GM12874 (cell line): ENCODE measurements at regions not wholly inside any gene's neighbourhood (a gene's known extent, or its start where the extent isn't known, plus 50 kb on each side); places are given as distances from the start of the nearest gene placed in this dataset.

ENCODE experiments used
- TF ChIP-seq, protein P1 (sequence below): IDR thresholded peaks from 2 replicates; pipeline ENCODE4 v1.5.1; 2011; ENCODE audit warnings: low read depth, mild to moderate bottlenecking, control low read depth, low read length, moderate library complexity; ENCODE audit not compliant: insufficient read depth

DNA sequence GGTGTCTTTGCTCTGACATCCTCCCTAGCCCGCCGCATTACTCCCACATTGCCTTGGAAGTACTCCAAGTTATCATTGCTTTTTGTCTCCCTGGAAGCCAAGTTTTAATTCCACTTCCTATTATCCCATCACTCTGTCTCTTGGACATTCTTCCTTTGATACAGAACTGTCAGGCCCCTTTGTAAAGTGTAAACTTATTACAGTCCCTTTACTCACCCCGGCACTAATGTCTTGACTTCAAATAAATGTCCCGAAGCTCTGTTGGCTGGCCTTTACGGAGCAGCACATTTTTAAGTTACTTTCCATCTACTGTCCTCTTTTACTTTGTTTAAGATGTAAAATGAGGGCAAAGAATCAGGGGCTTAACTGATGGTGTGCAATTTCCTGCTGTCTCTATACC is 223.5 kb upstream of the IGFBP7 start:
- TF ChIP-seq, protein P1, sequence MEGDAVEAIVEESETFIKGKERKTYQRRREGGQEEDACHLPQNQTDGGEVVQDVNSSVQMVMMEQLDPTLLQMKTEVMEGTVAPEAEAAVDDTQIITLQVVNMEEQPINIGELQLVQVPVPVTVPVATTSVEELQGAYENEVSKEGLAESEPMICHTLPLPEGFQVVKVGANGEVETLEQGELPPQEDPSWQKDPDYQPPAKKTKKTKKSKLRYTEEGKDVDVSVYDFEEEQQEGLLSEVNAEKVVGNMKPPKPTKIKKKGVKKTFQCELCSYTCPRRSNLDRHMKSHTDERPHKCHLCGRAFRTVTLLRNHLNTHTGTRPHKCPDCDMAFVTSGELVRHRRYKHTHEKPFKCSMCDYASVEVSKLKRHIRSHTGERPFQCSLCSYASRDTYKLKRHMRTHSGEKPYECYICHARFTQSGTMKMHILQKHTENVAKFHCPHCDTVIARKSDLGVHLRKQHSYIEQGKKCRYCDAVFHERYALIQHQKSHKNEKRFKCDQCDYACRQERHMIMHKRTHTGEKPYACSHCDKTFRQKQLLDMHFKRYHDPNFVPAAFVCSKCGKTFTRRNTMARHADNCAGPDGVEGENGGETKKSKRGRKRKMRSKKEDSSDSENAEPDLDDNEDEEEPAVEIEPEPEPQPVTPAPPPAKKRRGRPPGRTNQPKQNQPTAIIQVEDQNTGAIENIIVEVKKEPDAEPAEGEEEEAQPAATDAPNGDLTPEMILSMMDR = no peak

DNA sequence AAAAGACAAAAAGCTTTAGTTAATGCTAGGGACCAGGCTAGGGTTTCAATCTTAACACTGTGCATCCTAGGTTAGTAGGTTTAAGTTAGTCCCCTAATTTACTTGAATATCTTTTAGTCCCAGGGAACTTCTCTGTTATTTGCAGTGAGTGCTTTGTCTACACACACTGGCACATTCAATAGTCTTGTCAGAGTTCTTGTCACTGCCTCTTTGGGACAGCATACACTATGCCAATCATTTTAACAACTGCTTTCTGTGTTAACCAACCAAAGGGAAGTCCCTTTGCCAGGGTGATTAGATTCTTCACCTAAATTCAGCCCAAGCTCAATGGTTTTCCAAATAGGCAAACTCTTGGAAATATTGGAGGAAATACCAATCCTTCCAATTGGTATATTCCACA is 221.8 kb upstream of the IGFBP7 start:
- TF ChIP-seq, protein P1 = no peak

DNA sequence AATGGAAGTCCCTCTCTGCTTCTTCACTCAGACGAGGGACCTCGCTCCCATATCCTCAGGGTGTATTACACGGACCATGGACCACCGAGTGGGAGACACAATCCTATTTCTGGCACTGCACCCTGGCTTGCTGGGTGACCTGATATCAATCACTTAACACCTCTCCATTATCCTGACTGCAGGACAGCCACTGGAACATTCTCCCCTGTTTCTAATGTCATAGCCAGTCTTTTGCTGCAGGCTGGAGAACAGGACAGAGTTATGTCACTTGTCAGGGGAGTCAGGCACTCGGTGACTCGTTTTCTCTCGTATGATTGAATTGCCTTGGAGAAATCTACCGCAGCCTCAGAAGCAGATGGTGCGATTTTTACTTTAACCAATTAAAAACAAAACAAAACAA is 219.1 kb upstream of the IGFBP7 start:
- TF ChIP-seq, protein P1 = no peak

DNA sequence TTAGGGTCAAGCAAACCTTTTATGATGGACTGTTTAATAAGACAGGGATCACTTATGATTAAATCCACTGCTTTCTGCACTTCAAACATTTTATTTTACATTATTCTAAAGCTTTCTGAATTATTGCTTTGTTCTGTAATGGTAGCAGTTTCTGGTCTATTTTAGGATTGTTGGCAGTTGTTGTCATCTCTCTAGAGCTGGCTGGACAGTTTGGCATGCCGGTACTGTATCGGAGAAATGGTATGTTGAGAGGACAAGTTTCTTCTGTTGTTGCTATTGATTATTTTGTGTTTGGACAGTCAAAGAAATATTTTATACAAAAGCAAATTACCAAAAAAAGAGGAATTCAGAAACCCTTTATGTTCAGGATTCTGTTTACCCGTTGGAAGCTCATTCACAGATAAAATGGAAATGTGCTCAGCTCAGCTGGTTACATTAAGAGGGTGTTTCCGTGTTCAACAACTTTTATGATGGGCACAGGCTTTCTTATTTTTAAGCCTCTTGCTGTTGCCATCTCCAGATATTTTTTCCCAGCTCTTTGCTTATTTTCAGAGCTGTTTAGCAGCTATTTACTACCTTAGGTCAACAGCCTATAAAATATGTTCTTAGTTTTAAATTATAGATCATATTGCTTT is 214.6 kb upstream of the IGFBP7 start:
- TF ChIP-seq, protein P1 = no peak

DNA sequence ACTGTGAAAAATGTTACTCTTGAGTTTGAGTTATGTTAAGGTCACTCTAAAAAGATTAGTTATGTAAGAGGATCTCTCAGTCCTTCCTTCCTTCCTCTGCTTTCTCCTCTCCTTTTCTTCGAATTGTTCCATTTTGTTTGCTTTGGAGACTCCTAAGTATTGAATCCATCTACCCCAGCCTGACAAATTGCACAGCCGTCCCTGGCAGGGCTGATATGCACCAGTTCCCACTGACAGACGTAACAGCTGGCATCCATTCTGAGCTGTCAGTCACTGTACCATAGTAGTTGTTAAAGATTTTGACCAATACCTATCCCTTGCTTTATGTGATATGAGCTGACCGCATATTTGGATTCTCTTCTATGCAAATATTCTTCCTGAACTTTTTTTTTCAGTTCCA is 210.7 kb upstream of the IGFBP7 start:
- TF ChIP-seq, protein P1 = no peak

DNA sequence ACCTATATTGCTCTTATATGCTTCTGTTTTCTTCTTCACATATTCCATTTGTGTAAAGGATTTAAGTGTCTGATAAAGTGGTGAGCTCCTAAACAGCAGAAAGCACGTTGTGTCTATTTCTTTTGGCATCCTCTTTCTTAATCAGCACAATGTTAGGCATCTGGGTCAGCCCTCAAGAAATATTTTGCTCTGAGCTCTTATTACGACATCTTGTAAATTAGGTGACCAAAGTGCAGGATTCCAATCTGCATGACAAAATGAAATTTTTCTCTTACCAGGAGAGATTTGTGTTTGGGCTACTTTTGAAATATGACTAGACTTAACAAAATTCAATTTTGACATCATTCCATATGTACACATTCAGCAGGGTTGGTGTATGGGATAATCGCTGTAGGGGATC is 210.0 kb upstream of the IGFBP7 start:
- TF ChIP-seq, protein P1 = no peak

DNA sequence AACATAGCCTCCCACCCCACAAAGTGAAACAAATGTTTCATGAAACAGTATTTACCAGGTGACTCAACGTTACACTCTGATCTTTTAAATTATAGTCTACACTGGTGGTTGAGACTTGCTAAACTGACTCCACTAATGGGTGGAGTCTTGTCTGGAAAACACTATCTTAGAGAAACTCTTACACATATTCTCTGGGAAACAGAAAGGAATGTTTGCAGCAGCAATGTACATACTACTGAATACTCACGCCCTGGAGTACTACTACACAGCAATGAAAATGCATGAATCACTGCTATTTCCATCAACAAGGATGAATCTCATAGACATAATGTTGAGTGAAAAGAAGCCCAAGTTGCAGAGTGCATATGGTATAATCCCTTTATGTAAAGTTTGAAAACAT is 208.5 kb upstream of the IGFBP7 start:
- TF ChIP-seq, protein P1 = no peak

DNA sequence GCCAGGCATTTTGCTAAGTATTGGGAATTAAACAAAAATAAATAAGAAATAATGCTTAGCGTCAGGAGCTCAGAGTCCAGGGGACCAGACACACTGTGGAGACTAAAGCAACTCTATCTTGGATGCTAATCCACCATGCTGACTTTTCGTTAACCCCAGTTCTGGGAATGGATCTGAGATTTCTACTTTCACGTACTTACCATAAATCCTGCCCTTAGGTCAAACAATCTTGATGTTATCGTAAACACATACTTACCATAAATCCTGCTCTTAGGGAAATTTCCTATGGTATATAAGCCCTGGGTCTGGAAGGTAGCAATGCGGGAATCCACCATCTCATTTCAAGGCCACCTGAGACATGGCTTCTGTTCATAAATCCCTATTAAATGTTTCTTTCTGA is 204.5 kb upstream of the IGFBP7 start:
- TF ChIP-seq, protein P1 = no peak
